ENCODE measurements at regions not wholly inside any gene's neighbourhood (a gene's known extent, or its start where the extent isn't known, plus 50 kb on each side); places are given as distances from the start of the nearest gene placed in this dataset.
A peak's percentile ranks its signal among the peaks of the same experiment; 100 is the strongest.

GRCh38 chr6:15076565-15076964 lies 169.3 kb upstream of the JARID2 start:
- Histone ChIP-seq H2BK5ac (ENCODE audit: insufficient read length, low read length) (no peak overlapping the region), H3K23me2 (ENCODE audit: insufficient read length, low read depth, low read length, poor library complexity, severe bottlenecking) (no peaks in the 10 kb centered on the region), H2AFZ (ENCODE audit: low read length) (no peak overlapping the region), H4K5ac (ENCODE audit: insufficient read length, low read depth, low read length) (no peak overlapping the region), H2BK120ac (ENCODE audit: low read depth, low read length, poor library complexity, severe bottlenecking) (no peak overlapping the region), H4K91ac (ENCODE audit: insufficient read length, low read depth, low read length) (no peak overlapping the region), H2AK5ac (ENCODE audit: insufficient read length, low read length) (no peak overlapping the region), H2BK20ac (ENCODE audit: low read depth, low read length, poor library complexity, severe bottlenecking) (no peak overlapping the region), H3K18ac (ENCODE audit: insufficient read length, low read depth, low read length) (no peak overlapping the region), H4K8ac (replicated peaks; ENCODE audit: insufficient read length, low read depth, low read length) (no peak overlapping the region), H2BK15ac (ENCODE audit: low read depth, low read length) (no peak overlapping the region), H3K4ac (ENCODE audit: low read depth, low read length) (no peak overlapping the region), H3K79me2 (ENCODE audit: insufficient read depth, low read length) (no peaks in the 10 kb centered on the region), H3K27me3 (ENCODE audit: insufficient read depth, low read length) (no peaks in the 10 kb centered on the region), H4K20me1 (ENCODE audit: control insufficient read depth, insufficient read depth, insufficient read length) (no peaks in the 10 kb centered on the region), H3K14ac (ENCODE audit: insufficient read depth, low read length) (no peak overlapping the region), H3K79me1 (ENCODE audit: insufficient read depth, low read depth, low read length, poor library complexity, severe bottlenecking) (no peaks in the 10 kb centered on the region), H3K4me1 (ENCODE audit: insufficient read depth, low read length) (peaks cover 10% of the 10 kb centered on the region), H3K23ac (ENCODE audit: insufficient read length, low read depth, low read length) (no peak overlapping the region), H3K4me2 (ENCODE audit: insufficient read depth, insufficient read length, low read length) (no peak overlapping the region), H2BK12ac (ENCODE audit: insufficient read length, low read depth, low read length) (peak overlapping the region; percentile 21), H3K56ac (ENCODE audit: insufficient read length, low read depth, low read length) (no peak overlapping the region), H3K27ac (ENCODE audit: insufficient read length, low read depth, low read length) (no peak overlapping the region), H3K9me3 (ENCODE audit: control insufficient read depth, low read depth, low read length) (no peaks in the 10 kb centered on the region), H3K9ac (ENCODE audit: extremely low read depth, insufficient read length, low read length) (no peak overlapping the region), H3T11ph (ENCODE audit: low read length) (no peak overlapping the region)
- Mint-ChIP-seq H3K36me3 (ENCODE audit: insufficient read depth in 1 of 3, low read depth in 3 of 3) (peaks cover 0 to 5% (median 0%) of the 10 kb centered on the region in 3 experiments; a peak in 1 of 7 replicates), H3K27me3 (ENCODE audit: low read depth) (no peaks in the 10 kb centered on the region), H3K4me1 (peaks cover 44 to 49% of the 10 kb centered on the region in 2 experiments), H3K27ac (no peak overlapping the region; a peak in 1 of 7 replicates), H3K9me3 (peaks cover 0 to 3% of the 10 kb centered on the region in 2 experiments; a peak in 2 of 5 replicates), H3K4me3 (no peak overlapping the region)
- no peak for DNase-seq
- no CpG with 5 or more reads among the region's 4 CpGs for WGBS (ENCODE audit: extremely low coverage, insufficient read length, low lambda C conversion rate)
- TF ChIP-seq CTCF (conservative IDR thresholded peaks at IDR 0.05): no peak
